ENCODE measurements at regions not wholly inside any gene's neighbourhood (a gene's known extent, or its start where the extent isn't known, plus 50 kb on each side); places are given as distances from the start of the nearest gene placed in this dataset.

- DNase-seq (no peak), ATAC-seq (no peak)
- Histone ChIP-seq H3K4me1 (ENCODE audit: control insufficient read depth, insufficient read depth, low read length) (peaks cover 2% of the 10 kb centered on the region), H3K27me3 (ENCODE audit: control insufficient read depth, insufficient read depth) (no peaks in the 10 kb centered on the region), H3K9me3 (ENCODE audit: control insufficient read depth, low read length) (no peaks in the 10 kb centered on the region), H3K27ac (ENCODE audit: low read length) (no peak overlapping the region), H3K4me3 (ENCODE audit: low read length) (no peak overlapping the region)
- 81% methylated on average over 14 of the region's 14 CpGs for WGBS
- intact Hi-C loops (cut with DNase I), result no loop called here
Measured at GRCh38 chr6:221531-222349, 70.5 kb upstream of the DUSP22 start.

DNA sequence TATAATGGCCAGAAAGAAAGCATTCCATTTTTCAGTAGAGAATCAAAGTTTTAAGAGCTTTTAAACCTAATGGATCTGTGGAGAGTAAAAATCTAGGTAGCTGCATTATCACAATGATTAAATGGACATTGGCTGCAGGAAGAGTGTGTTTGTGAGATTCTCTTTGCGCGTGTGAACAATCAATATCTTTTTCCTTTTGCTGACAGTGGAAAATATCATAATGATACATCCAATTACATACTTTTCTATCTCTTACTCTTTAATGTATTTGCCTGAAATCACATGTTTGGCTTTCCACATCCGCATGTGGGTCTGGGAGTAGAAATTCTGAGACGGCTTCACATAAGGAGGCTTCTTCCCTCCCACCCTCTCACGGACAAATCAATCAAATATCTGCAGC, 69.8 kb upstream of the DUSP22 start:
- ATAC-seq (no peak), DNase-seq (no peak)
- Histone ChIP-seq H3K27ac (ENCODE audit: low read length) (no peak overlapping the region), H3K27me3 (ENCODE audit: control insufficient read depth, insufficient read depth) (no peaks in the 10 kb centered on the region), H3K9me3 (ENCODE audit: control insufficient read depth, low read length) (no peaks in the 10 kb centered on the region), H3K4me1 (ENCODE audit: control insufficient read depth, insufficient read depth, low read length) (peaks cover 2% of the 10 kb centered on the region), H3K4me3 (ENCODE audit: low read length) (no peak overlapping the region)
- 82% methylated on average over 5 of the region's 5 CpGs for WGBS
- intact Hi-C loops (cut with DNase I), result no loop called here

DNA sequence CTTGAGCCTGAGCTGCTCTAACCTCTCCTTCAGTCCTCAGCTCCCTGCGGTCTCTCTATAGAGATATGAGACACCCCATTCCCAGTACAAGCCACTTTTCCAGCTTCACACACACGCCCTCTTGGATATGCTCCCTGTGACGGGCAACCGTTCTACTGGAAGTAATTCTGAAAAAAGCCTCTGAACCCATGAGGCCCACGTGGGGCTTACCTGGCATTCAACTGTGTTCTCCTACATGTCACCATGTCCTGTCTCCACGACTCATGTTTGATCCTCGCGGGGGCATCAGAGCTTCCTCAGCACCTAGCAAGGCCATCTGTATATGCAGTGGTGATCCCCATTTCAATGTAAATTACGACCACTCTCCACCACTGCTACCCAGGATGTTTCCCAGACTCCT, 69.2 kb upstream of the DUSP22 start:
- H3K4me3 ChIP-seq (ENCODE audit: low read length), result no peak overlapping the region
- no peaks in the 10 kb centered on the region for H3K27me3 ChIP-seq (ENCODE audit: control insufficient read depth, insufficient read depth)
- DNase-seq, result no peak
- peaks cover 2% of the 10 kb centered on the region for H3K4me1 ChIP-seq (ENCODE audit: control insufficient read depth, insufficient read depth, low read length)
- 74% methylated on average over 9 of the region's 9 CpGs for WGBS
- intact Hi-C loops (cut with DNase I), result no loop called here
- no peak for ATAC-seq
- no peak overlapping the region for H3K27ac ChIP-seq (ENCODE audit: low read length)
- no peaks in the 10 kb centered on the region for H3K9me3 ChIP-seq (ENCODE audit: control insufficient read depth, low read length)

GRCh38 chr6:223763-224162, 68.5 kb upstream of the DUSP22 start:
- H3K27me3 ChIP-seq (ENCODE audit: control insufficient read depth, insufficient read depth), result no peaks in the 10 kb centered on the region
- WGBS, result 95% methylated on average over 12 of the region's 12 CpGs
- no peak overlapping the region for H3K27ac ChIP-seq (ENCODE audit: low read length)

DNA sequence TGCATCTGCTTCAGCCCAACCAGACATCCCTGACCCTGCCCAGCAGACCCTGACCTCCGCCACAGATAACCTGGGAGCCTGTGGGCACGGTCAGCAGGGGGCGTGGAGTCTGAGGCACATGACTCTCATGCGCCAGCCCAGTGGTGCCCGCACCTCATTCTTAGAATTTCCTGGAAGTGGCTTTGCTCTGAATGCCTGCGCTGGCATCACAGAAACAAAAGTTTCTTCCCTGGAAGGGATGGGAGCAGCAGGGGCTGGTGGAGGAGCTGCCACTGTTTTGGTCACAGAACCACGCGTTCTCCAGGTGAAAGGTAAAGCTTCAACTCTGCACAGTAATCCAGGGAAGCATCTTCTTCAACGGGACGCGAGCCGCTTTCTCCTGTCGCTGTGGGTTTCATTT, 67.9 kb upstream of the DUSP22 start:
- no peak for DNase-seq
- no peaks in the 10 kb centered on the region for H3K27me3 ChIP-seq (ENCODE audit: control insufficient read depth, insufficient read depth)
- intact Hi-C loops (cut with DNase I), result no loop called here

More at GRCh38 chr6:223763-224162, 68.5 kb upstream of the DUSP22 start:
- ATAC-seq, result no peak
- H3K4me3 ChIP-seq (ENCODE audit: low read length), result no peak overlapping the region
- no peak for DNase-seq
- H3K9me3 ChIP-seq (ENCODE audit: control insufficient read depth, low read length), result no peaks in the 10 kb centered on the region
- H3K4me1 ChIP-seq (ENCODE audit: control insufficient read depth, insufficient read depth, low read length), result peaks cover 2% of the 10 kb centered on the region
- intact Hi-C loops (cut with DNase I), result no loop called here

GRCh38 chr6:225121-225721, 67.1 kb upstream of the DUSP22 start:
- intact Hi-C loops (cut with DNase I), result no loop called here
- no peak overlapping the region for H3K4me3 ChIP-seq (ENCODE audit: low read length)
- ATAC-seq, result peak; percentile 39 to 76

More for the DNA sequence above, 67.9 kb upstream of the DUSP22 start:
- Histone ChIP-seq H3K9me3 (ENCODE audit: control insufficient read depth, low read length) (no peaks in the 10 kb centered on the region), H3K4me1 (ENCODE audit: control insufficient read depth, insufficient read depth, low read length) (peaks cover 2% of the 10 kb centered on the region), H3K4me3 (ENCODE audit: low read length) (no peak overlapping the region), H3K27ac (ENCODE audit: low read length) (no peak overlapping the region)
- no peak for ATAC-seq
- 96% methylated on average over 13 of the region's 13 CpGs for WGBS

GRCh38 chr6:225907-226306, 66.4 kb upstream of the DUSP22 start:
- intact Hi-C loops (cut with DNase I), result no loop called here
- no peak overlapping the region for H3K27ac ChIP-seq (ENCODE audit: low read length)
- no peaks in the 10 kb centered on the region for H3K9me3 ChIP-seq (ENCODE audit: control insufficient read depth, low read length)
- peak in 1 of 2 donors; percentile 10 for ATAC-seq
- H3K4me1 ChIP-seq (ENCODE audit: control insufficient read depth, insufficient read depth, low read length), result peaks cover 2% of the 10 kb centered on the region
- no peak overlapping the region for H3K4me3 ChIP-seq (ENCODE audit: low read length)
- 86% methylated on average over 17 of the region's 17 CpGs for WGBS
- H3K27me3 ChIP-seq (ENCODE audit: control insufficient read depth, insufficient read depth), result no peaks in the 10 kb centered on the region
- DNase-seq, result peak in 1 of 3 donors; percentile 49

More at GRCh38 chr6:225121-225721, 67.1 kb upstream of the DUSP22 start:
- Histone ChIP-seq H3K4me1 (ENCODE audit: control insufficient read depth, insufficient read depth, low read length) (peaks cover 2% of the 10 kb centered on the region), H3K27ac (ENCODE audit: low read length) (no peak overlapping the region), H3K27me3 (ENCODE audit: control insufficient read depth, insufficient read depth) (no peaks in the 10 kb centered on the region), H3K9me3 (ENCODE audit: control insufficient read depth, low read length) (no peaks in the 10 kb centered on the region)
- 55% methylated on average over 20 of the region's 20 CpGs for WGBS
- DNase-seq, result peak in 2 of 3 donors; percentile 51 to 59

- Histone ChIP-seq H3K9me3 (ENCODE audit: control insufficient read depth, low read length) (no peaks in the 10 kb centered on the region), H3K4me1 (ENCODE audit: control insufficient read depth, insufficient read depth, low read length) (peaks cover 2% of the 10 kb centered on the region), H3K4me3 (ENCODE audit: low read length) (no peak overlapping the region), H3K27ac (ENCODE audit: low read length) (no peak overlapping the region), H3K27me3 (ENCODE audit: control insufficient read depth, insufficient read depth) (no peaks in the 10 kb centered on the region)
- no peak for DNase-seq
- intact Hi-C loops (cut with DNase I), result no loop called here
- WGBS, result 97% methylated on average over 6 of the region's 6 CpGs
- no peak for ATAC-seq
Measured at GRCh38 chr6:226516-227073, 65.7 kb upstream of the DUSP22 start.

- no peak for DNase-seq
- Histone ChIP-seq H3K9me3 (ENCODE audit: control insufficient read depth, low read length) (no peaks in the 10 kb centered on the region), H3K27me3 (ENCODE audit: control insufficient read depth, insufficient read depth) (no peaks in the 10 kb centered on the region), H3K4me1 (ENCODE audit: control insufficient read depth, insufficient read depth, low read length) (peaks cover 2% of the 10 kb centered on the region), H3K27ac (ENCODE audit: low read length) (no peak overlapping the region), H3K4me3 (ENCODE audit: low read length) (no peak overlapping the region)
- ATAC-seq, result no peak
- WGBS, result 86% methylated on average over 17 of the region's 17 CpGs
- intact Hi-C loops (cut with DNase I), result no loop called here
Measured at GRCh38 chr6:227074-227782, 65.1 kb upstream of the DUSP22 start.

GRCh38 chr6:227812-228338, 64.4 kb upstream of the DUSP22 start:
- H3K9me3 ChIP-seq (ENCODE audit: control insufficient read depth, low read length), result no peaks in the 10 kb centered on the region
- H3K27me3 ChIP-seq (ENCODE audit: control insufficient read depth, insufficient read depth), result no peaks in the 10 kb centered on the region
- 75% methylated on average over 9 of the region's 9 CpGs for WGBS
- intact Hi-C loops (cut with DNase I), result no loop called here
- DNase-seq (no peak), ATAC-seq (no peak)
- H3K4me1 ChIP-seq (ENCODE audit: control insufficient read depth, insufficient read depth, low read length), result peaks cover 2% of the 10 kb centered on the region
- no peak overlapping the region for H3K4me3 ChIP-seq (ENCODE audit: low read length)
- no peak overlapping the region for H3K27ac ChIP-seq (ENCODE audit: low read length)
